GM12872 (cell line): ENCODE measurements at regions not wholly inside any gene's neighbourhood (a gene's known extent, or its start where the extent isn't known, plus 50 kb on each side); places are given as distances from the start of the nearest gene placed in this dataset.

Source experiments
- CTCF ChIP-seq: IDR thresholded peaks from 3 replicates; pipeline ENCODE4 v1.5.1; 2011; ENCODE audit warnings: low read depth, mild to moderate bottlenecking, low read length, moderate library complexity; ENCODE audit not compliant: insufficient read depth

GRCh38 chr7:106570146-106570545 is 90.8 kb downstream of the CCDC71L start:
- no peak for TF ChIP-seq CTCF

- no peak for TF ChIP-seq CTCF
Measured at GRCh38 chr7:106569500-106569929, 91.4 kb downstream of the CCDC71L start.

GRCh38 chr7:106568680-106569499 is 92.1 kb downstream of the CCDC71L start:
- TF ChIP-seq CTCF, result no peak

DNA sequence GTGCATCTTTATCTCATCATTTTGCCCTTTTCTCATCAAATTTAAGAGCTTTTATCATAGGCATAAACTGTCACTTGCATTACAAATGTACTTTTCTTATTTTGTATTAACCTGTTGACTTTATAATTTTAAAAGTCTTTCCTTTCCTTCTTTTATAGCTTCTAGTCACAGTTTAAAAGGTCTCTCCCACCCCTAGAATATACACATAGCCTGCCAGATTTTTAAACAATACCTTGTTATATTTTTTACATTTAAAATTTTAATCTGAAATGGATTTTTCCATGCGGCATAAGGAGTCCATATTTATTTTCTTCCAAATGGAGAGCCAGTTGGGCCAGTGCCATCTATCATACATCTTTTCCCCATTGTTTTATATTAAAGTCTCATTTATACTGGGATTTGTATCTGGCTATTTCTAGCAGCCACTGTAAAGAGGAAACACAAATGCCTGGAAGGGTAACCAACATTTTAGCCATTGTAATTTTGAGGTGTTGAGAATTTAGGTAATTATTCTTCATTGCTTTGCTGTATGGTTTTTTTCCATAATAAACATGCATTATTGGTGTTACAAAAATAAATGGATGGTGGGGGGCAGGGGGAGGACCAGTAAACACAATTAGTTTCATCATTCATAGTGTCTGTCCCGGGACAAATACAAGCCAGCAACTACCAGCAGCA is 92.8 kb downstream of the CCDC71L start:
- TF ChIP-seq CTCF, result no peak

DNA sequence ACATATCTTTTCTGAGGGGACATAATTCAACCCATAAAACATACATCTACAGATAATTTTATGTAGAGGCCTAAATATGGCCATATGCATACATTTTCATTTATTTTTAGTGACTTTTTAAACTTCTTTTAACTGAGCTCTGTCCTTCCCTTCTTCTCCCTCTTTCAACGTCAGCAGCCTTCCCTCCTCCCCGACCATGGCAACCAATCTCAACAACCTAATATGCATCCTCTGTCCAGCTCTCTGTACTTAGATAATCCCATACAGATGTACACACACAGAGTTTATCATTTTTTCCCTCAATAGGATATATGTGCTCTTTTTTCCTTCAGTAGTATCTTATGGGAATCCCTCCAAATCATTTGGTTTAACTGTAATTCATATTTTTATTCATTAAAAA is 94.3 kb downstream of the CCDC71L start:
- TF ChIP-seq CTCF, result no peak

DNA sequence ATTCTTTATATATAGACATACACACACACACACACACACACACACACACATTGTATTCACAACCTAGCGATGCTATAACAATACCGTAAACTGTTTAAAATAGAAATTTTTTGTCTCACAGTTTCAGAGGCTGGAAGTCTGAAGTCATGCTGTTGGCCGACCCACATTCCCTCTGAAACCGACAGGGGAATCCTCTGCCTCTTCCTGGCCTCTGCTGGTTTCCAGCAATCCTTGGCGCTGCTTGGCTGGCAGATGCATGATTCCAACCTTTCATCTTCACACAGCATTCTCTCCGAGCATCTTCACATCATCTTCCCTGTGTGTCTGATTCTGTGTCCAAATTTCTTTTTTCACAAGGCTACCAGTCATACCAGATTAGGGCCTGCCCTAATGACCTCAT is 94.8 kb downstream of the CCDC71L start:
- no peak for TF ChIP-seq CTCF

DNA sequence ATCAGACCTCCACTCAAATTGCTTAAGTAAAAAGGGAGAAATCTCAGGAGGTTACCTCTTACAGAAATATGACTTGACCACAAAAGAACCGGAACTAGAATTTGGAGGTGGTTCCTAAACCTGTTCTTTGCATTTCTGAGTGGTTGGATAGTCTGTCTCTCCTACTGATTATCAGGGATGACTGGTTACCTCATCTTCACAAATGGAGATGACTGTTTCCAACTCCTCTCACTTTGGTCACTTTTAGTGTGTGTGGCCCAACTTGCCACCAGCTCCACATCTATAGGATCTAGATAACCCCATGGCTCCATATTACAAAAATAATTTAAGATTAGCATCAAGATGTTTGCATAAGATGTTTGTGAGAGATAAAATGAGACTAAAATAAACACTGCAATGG is 95.5 kb downstream of the CCDC71L start:
- TF ChIP-seq CTCF, result no peak
